ENCODE measurements at regions not wholly inside any gene's neighbourhood (a gene's known extent, or its start where the extent isn't known, plus 50 kb on each side); places are given as distances from the start of the nearest gene placed in this dataset.

DNA sequence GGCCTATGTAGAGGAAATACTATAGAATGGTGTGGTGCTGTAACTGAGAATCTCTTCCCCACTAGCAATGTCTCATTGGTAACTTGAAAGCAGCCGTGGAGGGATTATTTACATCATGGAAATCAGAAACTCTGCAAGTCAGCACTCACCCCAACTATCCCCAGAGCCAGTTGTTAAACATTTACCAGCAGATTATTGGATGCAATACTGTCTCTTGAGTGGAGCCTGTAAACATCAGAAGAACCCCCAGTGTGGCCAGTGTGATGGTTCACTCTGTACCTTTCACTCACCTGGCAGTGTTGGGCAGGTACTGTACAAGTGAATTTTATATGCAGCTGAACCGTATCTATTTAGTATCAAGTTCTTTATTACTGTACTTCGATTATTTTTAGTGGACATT lies 299.8 kb upstream of the SALL1 start (continued):
- TF ChIP-seq, protein P1, sequence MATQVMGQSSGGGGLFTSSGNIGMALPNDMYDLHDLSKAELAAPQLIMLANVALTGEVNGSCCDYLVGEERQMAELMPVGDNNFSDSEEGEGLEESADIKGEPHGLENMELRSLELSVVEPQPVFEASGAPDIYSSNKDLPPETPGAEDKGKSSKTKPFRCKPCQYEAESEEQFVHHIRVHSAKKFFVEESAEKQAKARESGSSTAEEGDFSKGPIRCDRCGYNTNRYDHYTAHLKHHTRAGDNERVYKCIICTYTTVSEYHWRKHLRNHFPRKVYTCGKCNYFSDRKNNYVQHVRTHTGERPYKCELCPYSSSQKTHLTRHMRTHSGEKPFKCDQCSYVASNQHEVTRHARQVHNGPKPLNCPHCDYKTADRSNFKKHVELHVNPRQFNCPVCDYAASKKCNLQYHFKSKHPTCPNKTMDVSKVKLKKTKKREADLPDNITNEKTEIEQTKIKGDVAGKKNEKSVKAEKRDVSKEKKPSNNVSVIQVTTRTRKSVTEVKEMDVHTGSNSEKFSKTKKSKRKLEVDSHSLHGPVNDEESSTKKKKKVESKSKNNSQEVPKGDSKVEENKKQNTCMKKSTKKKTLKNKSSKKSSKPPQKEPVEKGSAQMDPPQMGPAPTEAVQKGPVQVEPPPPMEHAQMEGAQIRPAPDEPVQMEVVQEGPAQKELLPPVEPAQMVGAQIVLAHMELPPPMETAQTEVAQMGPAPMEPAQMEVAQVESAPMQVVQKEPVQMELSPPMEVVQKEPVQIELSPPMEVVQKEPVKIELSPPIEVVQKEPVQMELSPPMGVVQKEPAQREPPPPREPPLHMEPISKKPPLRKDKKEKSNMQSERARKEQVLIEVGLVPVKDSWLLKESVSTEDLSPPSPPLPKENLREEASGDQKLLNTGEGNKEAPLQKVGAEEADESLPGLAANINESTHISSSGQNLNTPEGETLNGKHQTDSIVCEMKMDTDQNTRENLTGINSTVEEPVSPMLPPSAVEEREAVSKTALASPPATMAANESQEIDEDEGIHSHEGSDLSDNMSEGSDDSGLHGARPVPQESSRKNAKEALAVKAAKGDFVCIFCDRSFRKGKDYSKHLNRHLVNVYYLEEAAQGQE (IDR thresholded peaks at IDR 0.05; ENCODE audit: unreplicated experiment): no peak
- TF ChIP-seq CREB1 (CRISPR knock-in tag; IDR thresholded peaks at IDR 0.05; ENCODE audit: low read depth): no peak

DNA sequence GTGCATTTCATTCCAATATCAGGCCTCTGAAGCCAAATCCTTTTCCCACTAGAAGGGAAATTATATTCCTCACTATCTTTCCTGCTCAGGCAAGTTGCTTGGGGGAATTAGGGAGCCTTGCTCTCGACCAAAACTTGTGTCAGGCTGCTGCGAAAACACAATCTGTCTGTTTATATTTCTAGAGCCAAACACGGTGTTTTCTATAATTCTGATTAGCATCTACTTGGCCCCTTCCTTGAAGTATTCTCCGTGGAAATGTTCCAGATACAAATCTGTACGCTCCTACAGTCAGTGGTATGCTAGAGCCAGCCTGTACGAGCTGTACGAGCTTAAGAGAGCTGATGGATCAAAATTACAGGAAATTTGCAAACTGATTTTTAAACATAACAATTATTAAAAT lies 299.3 kb upstream of the SALL1 start:
- no peak overlapping the region for H3K4me3 ChIP-seq
- H3K4me1 ChIP-seq (ENCODE audit: insufficient read depth): no peaks in the 10 kb centered on the region
- no peak overlapping the region for H2AFZ ChIP-seq
- no peak overlapping the region for H3K4me2 ChIP-seq
- peaks cover 14% of the 10 kb centered on the region for H3K4me1 Mint-ChIP-seq
- H3K27me3 Mint-ChIP-seq (ENCODE audit: insufficient read depth, low read depth, poor library complexity): no peaks in the 10 kb centered on the region
- ATAC-seq: no peak
- H4K20me1 ChIP-seq (replicated peaks; ENCODE audit: insufficient read depth): no peaks in the 10 kb centered on the region
- peaks cover 23% of the 10 kb centered on the region for H3K9me2 ChIP-seq (ENCODE audit: insufficient read depth)
- no peak overlapping the region for H3K27ac ChIP-seq (ENCODE audit: low read depth)
- no peaks in the 10 kb centered on the region for H3K27me3 ChIP-seq (ENCODE audit: insufficient read depth)
- no peak overlapping the region for H3K4me3 Mint-ChIP-seq
- H3K79me2 ChIP-seq (replicated peaks; ENCODE audit: insufficient read depth): no peaks in the 10 kb centered on the region
- no peak for DNase-seq (ENCODE audit: low spot score)
- no peaks in the 10 kb centered on the region for H3K9me3 Mint-ChIP-seq
- no peaks in the 10 kb centered on the region for H3K36me3 Mint-ChIP-seq (ENCODE audit: low read depth)
- no peaks in the 10 kb centered on the region for H3F3A ChIP-seq (replicated peaks; ENCODE audit: low read depth)
- H3K36me3 ChIP-seq (ENCODE audit: insufficient read depth): no peaks in the 10 kb centered on the region
- no peak overlapping the region for H3K27ac Mint-ChIP-seq
- TF ChIP-seq, protein P2, sequence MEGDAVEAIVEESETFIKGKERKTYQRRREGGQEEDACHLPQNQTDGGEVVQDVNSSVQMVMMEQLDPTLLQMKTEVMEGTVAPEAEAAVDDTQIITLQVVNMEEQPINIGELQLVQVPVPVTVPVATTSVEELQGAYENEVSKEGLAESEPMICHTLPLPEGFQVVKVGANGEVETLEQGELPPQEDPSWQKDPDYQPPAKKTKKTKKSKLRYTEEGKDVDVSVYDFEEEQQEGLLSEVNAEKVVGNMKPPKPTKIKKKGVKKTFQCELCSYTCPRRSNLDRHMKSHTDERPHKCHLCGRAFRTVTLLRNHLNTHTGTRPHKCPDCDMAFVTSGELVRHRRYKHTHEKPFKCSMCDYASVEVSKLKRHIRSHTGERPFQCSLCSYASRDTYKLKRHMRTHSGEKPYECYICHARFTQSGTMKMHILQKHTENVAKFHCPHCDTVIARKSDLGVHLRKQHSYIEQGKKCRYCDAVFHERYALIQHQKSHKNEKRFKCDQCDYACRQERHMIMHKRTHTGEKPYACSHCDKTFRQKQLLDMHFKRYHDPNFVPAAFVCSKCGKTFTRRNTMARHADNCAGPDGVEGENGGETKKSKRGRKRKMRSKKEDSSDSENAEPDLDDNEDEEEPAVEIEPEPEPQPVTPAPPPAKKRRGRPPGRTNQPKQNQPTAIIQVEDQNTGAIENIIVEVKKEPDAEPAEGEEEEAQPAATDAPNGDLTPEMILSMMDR (conservative IDR thresholded peaks at IDR 0.05; ENCODE audit: low read depth in 2 of 2): no peak
- TF ChIP-seq, protein P3, sequence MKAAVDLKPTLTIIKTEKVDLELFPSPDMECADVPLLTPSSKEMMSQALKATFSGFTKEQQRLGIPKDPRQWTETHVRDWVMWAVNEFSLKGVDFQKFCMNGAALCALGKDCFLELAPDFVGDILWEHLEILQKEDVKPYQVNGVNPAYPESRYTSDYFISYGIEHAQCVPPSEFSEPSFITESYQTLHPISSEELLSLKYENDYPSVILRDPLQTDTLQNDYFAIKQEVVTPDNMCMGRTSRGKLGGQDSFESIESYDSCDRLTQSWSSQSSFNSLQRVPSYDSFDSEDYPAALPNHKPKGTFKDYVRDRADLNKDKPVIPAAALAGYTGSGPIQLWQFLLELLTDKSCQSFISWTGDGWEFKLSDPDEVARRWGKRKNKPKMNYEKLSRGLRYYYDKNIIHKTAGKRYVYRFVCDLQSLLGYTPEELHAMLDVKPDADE (IDR thresholded peaks at IDR 0.05): no peak
- no peak for TF ChIP-seq ZNF114 (CRISPR knock-in tag; IDR thresholded peaks at IDR 0.05)
- TF ChIP-seq ZNF331 (CRISPR knock-in tag; IDR thresholded peaks at IDR 0.05; ENCODE audit: low read depth): no peak
- no peak for TF ChIP-seq NANOG (IDR thresholded peaks at IDR 0.05; ENCODE audit: borderline replicate concordance)
- TF ChIP-seq STAT1 (IDR thresholded peaks at IDR 0.05; ENCODE audit: unreplicated experiment): no peak
- no peak for TF ChIP-seq JUNB (IDR thresholded peaks at IDR 0.05; ENCODE audit: unreplicated experiment)
- no peak for TF ChIP-seq CREB1 (CRISPR knock-in tag; IDR thresholded peaks at IDR 0.05; ENCODE audit: low read depth)
- no peak for TF ChIP-seq POLR2AphosphoS5 (IDR thresholded peaks at IDR 0.05; ENCODE audit: low read depth)
- TF ChIP-seq, protein P4, sequence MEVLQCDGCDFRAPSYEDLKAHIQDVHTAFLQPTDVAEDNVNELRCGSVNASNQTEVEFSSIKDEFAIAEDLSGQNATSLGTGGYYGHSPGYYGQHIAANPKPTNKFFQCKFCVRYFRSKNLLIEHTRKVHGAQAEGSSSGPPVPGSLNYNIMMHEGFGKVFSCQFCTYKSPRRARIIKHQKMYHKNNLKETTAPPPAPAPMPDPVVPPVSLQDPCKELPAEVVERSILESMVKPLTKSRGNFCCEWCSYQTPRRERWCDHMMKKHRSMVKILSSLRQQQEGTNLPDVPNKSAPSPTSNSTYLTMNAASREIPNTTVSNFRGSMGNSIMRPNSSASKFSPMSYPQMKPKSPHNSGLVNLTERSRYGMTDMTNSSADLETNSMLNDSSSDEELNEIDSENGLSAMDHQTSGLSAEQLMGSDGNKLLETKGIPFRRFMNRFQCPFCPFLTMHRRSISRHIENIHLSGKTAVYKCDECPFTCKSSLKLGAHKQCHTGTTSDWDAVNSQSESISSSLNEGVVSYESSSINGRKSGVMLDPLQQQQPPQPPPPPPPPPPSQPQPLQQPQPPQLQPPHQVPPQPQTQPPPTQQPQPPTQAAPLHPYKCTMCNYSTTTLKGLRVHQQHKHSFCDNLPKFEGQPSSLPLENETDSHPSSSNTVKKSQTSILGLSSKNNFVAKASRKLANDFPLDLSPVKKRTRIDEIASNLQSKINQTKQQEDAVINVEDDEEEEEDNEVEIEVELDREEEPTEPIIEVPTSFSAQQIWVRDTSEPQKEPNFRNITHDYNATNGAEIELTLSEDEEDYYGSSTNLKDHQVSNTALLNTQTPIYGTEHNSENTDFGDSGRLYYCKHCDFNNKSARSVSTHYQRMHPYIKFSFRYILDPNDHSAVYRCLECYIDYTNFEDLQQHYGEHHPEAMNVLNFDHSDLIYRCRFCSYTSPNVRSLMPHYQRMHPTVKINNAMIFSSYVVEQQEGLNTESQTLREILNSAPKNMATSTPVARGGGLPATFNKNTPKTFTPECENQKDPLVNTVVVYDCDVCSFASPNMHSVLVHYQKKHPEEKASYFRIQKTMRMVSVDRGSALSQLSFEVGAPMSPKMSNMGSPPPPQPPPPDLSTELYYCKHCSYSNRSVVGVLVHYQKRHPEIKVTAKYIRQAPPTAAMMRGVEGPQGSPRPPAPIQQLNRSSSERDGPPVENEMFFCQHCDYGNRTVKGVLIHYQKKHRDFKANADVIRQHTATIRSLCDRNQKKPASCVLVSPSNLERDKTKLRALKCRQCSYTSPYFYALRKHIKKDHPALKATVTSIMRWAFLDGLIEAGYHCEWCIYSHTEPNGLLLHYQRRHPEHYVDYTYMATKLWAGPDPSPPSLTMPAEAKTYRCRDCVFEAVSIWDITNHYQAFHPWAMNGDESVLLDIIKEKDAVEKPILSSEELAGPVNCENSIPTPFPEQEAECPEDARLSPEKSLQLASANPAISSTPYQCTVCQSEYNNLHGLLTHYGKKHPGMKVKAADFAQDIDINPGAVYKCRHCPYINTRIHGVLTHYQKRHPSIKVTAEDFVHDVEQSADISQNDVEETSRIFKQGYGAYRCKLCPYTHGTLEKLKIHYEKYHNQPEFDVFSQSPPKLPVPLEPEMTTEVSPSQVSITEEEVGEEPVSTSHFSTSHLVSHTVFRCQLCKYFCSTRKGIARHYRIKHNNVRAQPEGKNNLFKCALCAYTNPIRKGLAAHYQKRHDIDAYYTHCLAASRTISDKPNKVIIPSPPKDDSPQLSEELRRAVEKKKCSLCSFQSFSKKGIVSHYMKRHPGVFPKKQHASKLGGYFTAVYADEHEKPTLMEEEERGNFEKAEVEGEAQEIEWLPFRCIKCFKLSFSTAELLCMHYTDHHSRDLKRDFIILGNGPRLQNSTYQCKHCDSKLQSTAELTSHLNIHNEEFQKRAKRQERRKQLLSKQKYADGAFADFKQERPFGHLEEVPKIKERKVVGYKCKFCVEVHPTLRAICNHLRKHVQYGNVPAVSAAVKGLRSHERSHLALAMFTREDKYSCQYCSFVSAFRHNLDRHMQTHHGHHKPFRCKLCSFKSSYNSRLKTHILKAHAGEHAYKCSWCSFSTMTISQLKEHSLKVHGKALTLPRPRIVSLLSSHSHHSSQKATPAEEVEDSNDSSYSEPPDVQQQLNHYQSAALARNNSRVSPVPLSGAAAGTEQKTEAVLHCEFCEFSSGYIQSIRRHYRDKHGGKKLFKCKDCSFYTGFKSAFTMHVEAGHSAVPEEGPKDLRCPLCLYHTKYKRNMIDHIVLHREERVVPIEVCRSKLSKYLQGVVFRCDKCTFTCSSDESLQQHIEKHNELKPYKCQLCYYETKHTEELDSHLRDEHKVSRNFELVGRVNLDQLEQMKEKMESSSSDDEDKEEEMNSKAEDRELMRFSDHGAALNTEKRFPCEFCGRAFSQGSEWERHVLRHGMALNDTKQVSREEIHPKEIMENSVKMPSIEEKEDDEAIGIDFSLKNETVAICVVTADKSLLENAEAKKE (CRISPR knock-in tag; IDR thresholded peaks at IDR 0.05): no peak
- no peak for TF ChIP-seq EZH2phosphoT487 (IDR thresholded peaks at IDR 0.05; ENCODE audit: unreplicated experiment)
